GM18858 (cell line): ENCODE measurements at regions not wholly inside any gene's neighbourhood (a gene's known extent, or its start where the extent isn't known, plus 50 kb on each side); places are given as distances from the start of the nearest gene placed in this dataset.
"Not testable (repeated sequence)": the region's sequence is repeated elsewhere in the genome, so short reads cannot be mapped to it uniquely, and the experiment has no call there.

Experiments used
- ATAC-seq: cut with Tn5 transposase; IDR thresholded peaks from one replicate; pipeline ENCODE4 v1.9.1; 2021; ENCODE audit not compliant: unreplicated experiment

DNA sequence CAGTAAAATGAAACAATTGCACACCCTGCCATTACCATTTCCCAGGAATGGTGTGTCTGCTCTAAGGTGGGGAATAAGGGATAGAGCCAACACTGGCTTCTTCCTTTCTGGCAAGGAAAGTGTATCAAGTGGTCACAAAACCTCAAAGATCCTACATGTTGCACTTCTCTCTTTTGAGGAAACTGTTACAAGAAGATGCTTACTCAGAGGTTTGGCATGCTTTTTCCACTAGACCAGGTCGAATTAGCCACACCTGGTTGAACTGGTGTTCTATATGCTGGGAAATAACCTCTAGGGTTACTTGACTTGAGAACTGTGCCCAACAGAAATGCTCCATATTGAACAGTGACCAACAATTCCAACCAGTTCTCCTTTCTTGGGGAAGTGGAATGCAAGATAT, 102.9 kb downstream of the LRRN1 start:
- no peak for ATAC-seq

DNA sequence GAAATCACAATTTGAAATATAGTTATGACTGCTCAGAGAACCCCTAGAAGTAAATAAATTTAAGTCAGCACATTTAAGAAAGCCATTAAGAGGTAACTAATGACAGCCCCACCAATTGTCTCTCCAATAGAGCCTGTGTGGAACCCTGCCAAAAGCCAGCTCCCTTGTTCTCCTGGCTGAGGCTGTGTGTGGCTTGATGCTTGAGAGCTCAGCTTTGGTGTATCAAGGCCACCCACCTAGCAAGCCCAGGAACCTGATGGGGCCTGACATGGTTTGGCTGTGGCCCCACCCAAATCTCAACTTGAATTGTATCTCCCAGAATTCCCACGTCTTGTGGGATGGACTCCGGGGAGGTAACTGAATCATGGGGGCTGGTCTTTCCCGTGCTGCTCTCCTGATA, 106.9 kb downstream of the LRRN1 start:
- ATAC-seq = no peak

DNA sequence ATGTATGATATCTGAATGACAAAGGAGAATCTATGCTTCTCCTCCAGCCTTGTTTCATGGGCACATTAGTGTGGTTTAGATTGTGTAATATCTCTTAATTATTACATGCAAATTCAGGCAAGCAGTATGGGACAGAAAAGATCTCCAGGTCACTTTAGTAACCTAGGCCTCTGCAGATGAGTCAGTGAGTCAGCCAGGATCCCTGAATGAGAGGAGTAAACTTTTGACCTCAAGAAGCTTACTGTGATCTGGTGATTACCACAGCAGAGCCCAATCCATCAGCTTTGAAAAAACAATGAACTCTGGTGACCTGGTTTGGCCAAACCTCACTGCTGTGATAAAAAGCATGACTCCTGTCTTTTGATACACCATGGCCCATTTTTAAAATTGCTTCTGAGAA, 107.8 kb downstream of the LRRN1 start:
- ATAC-seq = no peak

DNA sequence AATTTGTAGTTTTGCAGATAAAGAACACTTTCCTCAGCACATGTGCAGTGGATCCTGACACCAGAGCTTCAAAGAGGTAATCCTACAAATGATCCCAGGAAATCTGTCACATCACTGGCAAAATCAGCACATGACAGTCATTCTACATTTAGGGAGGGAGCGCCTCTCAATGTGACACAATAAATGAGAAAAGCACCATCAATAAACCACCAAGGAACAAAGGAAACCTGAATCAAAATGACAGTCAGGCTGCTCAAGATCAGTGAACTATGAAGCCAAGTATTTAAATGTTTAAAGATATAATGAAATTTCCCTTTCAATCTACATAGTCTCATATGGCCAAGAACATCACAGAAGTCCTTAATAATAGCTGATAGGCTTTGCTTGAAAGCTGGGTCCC, 119.5 kb downstream of the LRRN1 start:
- ATAC-seq = no peak

DNA sequence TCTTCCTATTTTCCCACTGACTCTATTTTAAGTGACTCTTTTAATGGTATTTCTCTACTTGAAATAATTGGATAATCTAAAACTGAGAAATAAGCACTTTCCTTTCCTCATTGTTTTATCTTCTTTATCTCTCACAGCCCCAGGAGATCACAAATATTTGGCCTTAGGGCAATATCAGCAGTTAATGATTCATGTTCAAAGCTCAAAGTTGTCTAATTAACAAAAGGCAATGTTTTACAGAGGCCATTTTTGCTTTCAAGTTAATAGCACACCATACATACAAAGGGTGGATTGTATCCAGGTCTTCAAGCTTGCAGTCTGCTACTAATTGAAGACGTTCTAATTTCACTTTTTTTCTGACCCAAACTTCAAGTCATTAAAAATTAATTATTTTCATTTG, 120.1 kb downstream of the LRRN1 start:
- no peak for ATAC-seq

DNA sequence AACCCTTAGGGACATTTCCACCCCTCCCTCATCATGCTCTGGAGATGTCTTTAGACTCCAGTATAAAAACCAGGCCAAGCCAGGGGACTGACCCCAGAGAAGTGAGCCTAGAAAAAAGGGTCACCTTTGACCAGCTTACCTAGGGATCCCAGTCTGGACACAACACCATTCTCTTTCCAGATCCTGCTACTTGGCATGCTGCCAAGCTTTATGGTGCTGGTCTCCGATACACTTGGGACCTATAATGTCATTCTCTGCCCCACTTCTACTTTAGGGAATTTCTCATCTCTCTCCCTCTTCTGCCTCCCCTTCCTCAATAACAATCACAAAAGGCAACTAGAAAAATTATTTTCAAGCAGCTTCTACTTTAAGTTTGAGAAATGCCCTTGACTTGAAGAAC, 124.4 kb downstream of the LRRN1 start:
- ATAC-seq = no peak

DNA sequence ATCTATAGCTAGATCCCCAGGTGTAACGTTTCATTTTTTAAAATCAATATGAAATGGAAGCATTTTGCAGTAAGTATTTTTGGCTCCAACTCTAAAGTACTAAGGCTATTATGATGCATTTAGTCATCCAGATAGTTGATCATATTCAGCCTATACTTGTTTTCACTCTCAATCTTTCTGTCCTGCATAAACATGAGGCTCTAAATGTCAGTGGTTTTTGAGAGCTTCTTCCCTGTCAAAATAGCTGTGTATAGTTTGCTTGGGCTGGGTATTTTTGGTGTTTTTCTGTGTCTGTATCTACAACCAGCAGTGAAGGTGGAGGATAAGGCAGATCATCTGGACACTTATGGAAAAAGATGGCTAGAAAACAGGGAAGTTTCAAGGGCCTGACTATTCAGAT, 128.0 kb downstream of the LRRN1 start:
- no peak for ATAC-seq

DNA sequence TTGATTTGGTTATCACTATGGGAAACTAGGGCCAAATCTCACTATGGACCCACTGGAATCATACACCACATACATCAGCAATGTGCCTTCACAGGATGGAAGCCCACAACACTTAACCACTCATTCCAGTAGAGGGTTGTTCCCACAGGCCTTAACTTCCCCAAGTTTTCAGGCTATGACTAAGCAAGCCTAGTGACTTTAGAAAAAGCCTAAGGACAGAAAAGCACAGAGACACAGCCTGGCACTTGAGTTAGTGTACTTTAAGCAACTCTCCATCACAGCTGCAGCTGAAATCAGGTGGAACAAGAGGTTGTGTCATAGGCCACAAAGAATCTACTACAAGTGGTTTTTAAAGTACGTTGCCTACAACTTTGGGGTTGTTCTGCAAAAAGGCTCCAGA, 128.7 kb downstream of the LRRN1 start:
- ATAC-seq = no peak

DNA sequence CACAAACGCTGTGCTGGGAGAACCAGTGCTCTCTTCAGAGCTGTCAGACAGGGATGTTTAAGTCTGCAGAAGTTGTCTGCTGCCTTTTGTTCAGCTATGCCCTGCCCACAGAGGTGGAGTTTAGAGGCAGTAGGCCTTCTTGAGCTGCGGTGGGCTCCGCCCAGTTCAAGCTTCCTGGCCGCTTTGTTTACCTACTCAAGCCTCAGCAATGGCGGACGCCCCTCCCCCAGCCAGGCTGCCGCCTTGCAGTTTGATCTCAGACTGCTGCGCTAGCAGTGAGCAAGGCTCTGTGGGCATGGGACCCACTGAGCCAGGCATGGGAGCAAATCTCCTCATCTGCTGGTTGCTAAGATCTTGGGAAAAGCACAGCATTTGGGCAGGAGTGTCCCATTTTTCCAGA, 142.1 kb downstream of the LRRN1 start:
- not testable (repeated sequence) for ATAC-seq

DNA sequence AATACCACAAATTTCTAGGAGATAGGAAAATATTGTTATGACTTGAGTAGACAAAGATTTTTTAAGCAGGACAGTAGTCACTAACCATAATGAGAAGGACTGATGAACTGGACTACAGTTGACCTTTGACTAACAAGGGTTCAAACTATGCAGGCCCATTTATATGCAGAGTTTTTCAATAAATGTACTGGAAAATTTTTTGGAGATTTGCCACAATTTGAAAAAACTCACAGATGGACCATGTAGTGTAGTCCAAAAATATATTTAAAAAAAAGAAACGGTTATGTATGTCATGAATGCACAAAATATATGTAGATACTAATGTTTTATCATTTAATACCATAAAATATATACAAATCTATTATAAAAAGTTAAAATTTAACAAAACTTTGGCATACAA, 151.8 kb downstream of the LRRN1 start:
- ATAC-seq = no peak

DNA sequence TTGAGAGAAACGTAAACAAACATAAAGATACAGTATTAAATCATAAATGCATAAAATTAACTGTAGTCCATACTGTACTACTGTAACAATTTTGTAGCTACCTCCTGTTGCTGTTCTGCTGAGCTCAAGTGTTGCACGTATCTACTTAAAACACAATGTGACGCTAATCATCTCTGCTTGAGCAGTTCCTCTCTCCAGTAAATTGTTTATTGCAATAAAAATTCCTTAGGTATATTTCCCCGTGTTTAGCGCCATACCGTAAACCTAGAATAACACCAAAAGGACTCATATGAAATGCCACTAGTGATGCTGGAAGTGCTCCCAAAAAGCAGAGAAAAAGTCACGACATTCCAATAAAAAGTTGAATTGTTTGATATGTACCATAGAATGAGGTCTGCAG, 152.3 kb downstream of the LRRN1 start:
- ATAC-seq = no peak

DNA sequence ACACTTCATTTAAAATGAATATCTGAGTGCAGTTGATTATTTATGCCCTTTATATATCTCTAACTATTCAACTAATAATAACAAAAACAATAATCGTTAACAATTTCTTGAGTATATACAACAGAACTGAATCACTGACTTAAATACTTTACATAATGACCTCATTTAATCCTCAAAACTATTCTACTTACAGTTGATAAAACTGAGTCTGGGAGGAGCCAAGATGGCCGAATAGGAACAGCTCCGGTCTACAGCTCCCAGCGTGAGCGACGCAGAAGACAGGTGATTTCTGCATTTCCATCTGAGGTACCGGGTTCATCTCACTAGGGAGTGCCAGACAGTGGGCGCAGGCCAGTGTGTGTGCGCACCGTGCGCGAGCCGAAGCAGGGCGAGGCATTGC, 163.6 kb downstream of the LRRN1 start:
- ATAC-seq = not testable (repeated sequence)

DNA sequence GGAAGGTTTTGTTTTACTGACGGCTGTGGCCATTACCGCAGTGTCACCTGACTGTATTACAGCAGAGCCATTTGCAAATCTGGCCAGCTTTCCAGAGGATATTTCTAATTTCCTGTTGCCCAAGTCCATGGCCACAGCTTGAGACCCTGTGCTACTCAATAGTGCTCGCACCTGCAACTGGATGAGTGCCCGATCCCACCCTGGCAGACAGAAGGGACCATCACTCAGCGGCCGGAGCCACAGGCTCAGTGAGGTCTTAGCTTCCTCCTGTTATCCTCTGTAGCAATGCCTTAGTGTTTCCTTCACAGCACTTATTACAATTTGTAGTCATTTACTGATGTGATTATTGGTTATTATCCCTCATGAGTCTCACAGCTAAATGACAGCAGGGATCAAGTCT, 184.8 kb downstream of the LRRN1 start:
- no peak for ATAC-seq

DNA sequence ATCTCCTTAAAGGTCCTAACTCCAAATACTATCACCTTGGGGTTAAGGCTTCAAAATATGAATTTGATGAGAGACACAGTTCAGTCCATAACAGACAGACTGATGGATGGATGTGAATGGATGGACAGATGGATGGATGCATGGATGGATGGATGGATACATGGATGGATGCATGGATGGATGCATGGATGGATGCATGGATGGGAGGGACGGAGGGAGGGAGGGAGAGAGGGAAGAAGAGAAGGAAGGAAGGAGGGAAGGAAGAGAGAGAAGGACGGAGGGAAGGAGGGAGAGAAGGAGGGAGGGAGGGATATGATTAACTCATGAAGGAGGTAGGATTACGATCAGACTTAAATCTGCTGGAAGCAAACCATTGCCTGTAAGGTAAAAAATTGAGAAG, 192.4 kb downstream of the LRRN1 start:
- ATAC-seq = no peak

DNA sequence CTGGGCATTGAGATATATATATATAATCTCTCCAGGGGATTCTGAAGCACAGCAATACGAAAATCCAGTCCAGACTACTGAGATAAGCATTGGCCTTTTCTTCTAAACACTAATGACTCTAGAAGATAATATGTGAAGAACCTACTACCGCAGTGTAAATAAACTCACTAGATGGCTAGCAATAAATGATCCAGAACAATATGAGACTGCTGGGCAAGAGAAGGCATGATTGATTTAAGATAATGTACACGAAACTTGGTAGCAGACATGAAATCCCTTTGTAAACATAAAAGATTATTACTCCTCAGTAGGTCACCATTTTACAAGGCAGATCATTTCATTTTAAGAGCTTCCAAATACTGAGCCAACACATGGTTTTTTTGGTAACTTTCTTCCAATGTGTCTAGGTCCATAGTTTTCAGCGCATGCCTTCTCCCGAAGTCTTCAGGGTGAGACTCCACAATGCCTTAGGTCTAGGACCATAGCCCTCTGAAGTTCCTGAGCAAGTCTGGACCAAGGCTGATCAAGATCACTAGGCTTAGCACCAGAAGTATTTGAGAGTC, 193.2 kb downstream of the LRRN1 start:
- ATAC-seq = no peak

DNA sequence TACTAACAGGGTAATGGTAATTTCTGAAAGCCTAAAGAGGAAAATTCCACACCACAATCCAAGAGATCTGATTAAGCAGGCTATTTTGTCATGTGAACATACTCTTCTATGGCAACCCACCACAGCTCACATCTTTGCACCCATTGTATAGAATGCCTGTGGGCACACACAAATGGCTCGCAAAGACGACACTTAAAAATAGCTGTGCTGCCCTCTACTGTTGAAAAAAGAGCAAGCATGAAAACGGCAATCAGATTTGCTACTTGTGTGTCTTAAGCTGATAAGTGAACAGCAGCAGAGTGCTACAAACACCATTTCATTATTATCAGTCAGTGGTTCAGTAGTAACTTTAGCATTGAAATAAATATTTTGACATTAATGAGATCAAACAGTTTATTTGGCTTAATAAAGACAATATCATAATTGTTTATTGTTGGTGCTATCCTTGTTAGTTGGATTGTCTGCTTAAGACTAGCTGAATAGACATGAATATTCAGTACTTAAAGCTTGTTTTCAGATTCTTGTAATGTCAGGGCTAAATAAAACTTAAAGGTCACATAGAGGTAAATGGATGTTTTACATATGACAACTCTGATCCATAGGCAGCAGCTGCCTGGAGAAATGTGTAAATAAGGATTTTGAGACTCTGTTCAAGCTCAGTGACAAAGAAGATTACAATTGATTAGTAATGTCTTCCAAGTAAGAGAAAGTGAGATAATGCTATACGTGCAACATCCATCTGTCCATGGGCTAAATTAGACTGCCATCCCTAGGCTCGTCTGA, 199.1 kb downstream of the LRRN1 start:
- ATAC-seq = peak; percentile 86

DNA sequence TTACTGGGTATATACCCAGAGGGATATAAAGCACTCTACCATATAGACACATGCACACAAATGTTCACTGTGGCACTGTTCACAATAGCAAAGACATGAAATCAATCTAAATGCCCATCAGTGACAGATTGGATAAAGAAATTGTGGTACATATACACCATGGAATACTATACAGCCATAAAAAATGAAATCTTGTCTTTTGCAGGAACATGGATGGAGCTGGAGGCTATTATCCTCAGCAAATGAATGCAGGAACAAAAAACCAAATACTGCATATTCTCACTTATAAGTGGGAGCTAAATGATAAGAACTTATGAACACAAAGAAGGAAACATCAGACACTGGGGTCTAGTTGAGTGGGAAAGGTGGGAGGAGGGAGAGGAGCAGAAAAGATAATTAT, 200.1 kb downstream of the LRRN1 start:
- not testable (repeated sequence) for ATAC-seq

DNA sequence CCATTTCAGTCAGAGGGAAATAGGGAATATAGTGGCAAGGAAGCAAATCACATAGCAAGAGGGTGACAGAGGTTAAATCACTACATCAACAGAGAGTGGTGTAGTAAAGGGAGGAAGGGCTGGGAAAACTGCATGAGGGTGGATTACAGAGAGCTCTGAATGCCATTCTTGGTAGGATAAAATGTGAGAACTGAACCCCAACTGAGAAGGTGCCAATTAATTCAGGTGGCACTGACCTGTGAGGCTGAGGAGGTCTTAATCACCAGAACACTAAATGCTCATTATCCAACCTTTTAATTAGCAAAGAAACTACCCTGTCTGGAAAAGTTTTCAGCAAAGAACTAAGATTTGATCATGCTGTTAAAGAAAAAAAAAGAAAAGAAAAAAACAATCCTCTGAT, 202.7 kb downstream of the LRRN1 start:
- ATAC-seq = no peak

DNA sequence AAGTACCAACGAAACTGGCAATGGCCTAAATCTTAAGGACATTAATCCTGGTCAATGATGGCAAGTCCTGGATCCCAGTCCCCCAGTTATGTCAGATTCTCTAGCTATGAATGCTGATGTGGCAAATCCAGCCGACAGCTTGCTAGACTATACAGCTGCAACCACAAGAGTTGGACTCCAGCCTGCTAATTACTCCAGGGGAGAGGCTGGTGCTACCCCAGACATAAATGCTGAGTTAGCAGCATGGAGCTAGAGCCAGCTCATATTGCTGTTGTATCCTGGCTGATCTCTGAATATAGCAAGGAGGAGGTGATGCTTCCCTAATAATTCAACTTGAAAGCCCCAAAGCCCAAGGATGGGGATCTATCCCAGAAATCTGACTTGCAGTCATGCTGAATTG, 207.1 kb downstream of the LRRN1 start:
- ATAC-seq = no peak

DNA sequence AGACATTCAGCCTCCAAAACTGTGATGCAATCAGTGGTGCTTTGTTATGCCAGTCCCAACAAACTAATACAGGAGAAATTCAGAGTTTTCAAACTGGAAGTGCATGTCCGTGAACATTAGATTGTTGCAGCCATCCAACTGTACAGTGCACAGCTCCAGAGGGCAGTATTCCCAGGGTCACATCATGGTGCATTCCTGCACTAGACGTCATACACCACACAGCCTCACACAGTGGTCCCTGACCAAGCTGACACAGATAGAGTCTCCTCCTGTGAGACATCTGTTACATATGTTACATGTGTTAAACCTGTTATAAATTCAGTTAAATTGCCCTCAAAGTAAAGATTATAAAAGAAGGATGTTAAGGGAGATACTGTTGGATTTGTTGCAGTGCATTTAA, 209.0 kb downstream of the LRRN1 start:
- no peak for ATAC-seq

DNA sequence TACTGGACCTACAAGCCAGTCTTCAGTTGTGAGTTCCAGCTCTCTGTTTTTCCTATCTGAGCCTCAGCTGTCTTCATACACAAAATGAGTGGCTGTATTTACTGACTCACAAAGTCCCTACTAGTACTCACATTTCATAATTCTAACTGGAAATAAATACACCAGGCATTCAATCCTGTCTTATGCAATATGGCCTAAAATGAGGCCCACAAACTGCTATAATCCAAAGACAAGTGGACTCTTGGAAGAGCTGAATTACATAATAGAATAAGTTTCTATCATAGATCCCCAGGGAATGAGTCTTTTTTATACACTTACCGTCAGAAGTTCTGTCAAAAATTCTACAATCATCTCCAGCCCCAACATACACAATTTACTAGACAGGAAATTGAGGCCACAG, 211.9 kb downstream of the LRRN1 start:
- ATAC-seq = no peak

DNA sequence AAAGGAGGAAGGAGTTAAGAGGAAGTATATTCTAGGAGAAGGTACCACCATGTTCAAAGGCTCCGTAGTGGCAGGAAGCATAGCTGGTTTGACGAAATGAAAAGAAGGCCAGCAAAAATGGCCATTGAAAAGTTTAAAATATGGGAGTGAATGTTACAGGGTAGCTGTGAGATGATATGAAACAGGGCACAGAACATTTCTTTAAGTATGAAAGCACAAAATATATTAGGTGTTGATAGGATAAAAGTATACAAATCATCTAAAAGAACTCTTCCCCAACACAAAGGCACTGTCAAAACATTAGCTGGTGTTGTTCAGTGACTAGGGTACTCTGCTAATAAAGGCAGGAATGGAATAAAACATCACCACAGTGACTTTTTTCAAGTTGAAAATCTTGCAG, 216.2 kb downstream of the LRRN1 start:
- no peak for ATAC-seq

DNA sequence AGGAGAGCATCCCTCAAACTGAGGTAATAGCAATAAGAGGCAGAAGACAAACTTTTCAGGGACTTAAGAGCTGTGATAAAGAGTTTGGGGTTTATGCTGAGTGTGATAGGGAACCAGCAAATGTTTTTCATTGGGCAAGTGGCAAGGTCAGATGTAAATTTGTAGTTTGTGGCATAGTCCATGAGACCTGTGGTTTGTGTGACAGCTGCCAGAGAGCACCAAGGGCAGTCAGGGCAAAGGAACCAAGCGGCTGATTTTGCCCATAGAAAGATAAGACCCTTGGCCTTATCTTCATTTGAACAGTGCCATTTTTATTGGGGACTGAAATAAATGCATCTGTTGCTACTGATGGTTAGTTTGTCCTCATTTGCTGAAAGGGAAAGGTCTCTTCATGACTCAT, 220.3 kb downstream of the LRRN1 start:
- ATAC-seq = no peak
